ENCODE measurements at regions not wholly inside any gene's neighbourhood (a gene's known extent, or its start where the extent isn't known, plus 50 kb on each side); places are given as distances from the start of the nearest gene placed in this dataset.

DNA sequence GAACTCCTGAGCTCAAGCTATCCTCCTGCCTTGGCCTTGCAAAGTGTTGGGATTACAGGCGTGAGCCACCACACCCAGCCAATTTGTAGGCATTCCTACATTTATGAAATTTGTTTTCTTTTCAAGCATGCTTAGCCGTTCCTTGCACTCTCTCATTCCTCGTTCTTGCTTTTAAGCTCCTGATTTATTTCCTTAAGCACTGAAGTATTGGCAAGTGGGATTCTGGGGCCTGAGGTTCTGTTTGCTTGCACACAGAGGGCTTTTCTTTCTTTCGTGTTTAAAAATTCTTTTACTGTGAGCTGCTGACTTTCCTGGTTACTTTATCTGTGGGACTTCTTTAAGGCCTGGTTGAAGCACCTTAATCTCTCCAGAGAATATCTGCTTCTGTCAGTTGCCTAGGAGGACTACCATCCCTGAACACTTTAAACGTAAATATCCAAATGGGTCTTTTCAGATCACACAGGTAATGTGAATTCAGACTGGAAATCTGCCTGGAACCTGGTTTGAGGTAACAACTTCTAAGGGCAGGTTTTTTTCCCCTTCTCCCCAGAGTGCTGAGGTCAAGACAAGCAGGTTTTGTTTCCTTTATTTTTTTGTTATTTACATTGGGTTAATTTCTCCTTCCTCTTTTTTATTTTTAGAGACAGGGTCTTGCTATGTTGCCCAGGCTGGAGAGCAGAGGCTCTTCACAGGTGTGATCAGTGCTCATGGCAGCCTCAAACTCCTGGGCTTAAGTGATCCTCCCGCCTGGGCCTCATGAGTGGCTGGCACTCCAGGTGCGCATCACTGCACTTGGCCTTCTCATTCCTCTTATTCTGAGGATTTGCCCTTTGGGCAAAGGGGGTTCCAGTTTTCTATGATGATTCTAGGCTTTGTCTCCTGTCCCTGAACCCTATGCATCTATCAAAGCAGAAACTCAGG, 102.9 kb downstream of the PFKFB3 start:
- DNase-seq: no peak

DNA sequence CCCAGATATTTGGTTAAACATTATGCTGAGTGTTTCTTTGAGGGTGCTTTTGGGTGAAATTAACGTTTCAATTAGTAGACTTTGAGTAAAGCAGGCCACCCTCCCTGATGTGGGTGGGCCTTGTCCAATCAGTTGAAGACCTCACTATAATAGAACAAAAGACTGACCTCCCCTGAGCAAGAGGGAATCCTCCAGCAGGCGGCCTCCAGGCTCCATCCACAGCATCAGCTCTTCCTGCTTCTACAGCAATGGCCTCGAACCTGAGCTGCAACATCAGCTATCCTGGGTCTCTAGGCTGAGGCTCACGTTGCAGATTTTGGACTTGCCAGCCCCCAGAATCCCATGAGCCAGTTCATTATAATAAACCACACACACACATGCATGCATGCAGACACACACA, 104.2 kb downstream of the PFKFB3 start:
- no peak for DNase-seq

DNA sequence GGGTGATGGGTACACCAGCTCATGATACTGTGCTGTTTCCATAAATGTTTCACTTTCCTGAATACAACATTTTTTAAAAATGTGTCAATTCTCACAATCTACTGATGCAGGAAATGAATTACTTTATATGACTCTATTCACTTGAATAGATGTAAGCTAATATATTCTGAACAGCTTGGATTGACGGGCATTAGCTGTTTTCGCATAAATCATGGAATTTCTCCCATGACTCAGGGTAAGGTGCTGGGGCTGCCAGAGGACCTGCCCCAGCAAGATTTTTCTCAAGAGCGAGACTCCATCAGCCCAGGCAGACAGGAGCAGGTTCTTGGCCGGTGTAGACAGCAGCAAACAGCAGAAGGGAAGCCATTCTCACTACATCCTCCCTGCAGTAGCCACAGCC, 107.1 kb downstream of the PFKFB3 start:
- no peak for DNase-seq

DNA sequence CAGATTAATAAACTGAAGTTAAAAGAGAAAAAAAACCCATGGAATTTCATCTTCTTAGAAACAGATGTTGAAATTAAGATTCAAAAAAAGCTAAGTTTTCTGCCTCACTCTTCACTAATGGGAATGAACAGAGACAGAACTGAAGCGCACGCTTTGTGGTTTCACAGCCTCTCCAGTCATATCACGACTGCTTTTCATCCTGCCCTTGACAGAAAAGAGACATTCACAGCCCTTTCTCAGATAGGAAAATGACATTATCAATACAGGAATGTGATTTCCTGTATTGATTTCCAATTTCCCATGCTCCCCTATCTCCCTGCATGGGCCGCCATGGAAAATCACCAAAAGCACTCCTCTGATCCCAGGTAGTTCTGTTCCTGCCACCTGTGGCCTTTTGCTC, 108.2 kb downstream of the PFKFB3 start:
- DNase-seq: no peak

DNA sequence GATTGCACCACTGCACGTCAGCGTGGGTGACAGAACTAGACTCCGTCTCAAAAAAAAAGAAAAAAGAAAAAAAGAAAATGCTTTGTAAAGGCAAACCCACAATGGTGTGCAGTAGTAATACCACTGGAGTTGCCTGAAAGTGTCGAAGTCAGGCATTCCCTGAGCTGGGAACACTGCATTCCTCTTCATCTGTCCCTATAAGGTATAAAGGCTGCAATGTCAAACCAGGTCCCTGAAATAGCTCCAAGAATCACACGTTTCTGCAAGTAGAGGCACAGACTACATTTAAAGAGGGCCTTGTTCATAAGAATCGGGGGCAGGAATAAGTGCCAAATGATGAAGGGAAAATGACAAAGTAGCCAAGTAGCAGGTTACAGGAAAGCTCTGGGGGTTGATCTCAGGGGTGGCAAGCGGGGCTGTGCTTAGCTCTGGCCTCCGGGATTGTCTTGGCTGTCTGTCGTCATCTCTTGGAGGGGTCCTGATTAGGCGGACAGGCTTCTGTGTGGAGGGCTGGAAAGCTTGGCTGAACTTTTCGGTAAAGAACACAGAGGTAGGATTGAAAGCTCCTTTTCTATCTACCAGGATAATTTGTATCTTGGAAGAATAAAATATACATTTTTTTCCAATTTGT, 109.1 kb downstream of the PFKFB3 start:
- DNase-seq: no peak

DNA sequence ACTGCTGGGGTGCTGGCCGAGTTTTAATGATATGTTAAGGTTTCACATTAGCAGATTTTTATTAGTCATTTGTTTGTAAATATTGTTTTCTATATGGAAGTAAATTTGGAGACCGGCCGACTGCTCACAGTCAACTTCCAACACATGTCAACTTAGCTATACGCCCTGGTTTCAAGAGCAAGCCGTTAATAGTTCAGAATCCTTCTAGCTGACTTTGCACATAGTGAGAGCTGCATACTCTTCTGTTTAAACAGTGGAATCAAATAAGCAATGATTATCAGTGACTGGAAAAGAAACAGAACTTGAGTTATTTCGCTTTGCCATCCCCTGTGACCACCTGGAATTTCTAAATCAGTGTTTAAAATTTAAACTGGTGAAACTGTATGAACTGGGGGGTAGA, 109.9 kb downstream of the PFKFB3 start:
- no peak for DNase-seq

DNA sequence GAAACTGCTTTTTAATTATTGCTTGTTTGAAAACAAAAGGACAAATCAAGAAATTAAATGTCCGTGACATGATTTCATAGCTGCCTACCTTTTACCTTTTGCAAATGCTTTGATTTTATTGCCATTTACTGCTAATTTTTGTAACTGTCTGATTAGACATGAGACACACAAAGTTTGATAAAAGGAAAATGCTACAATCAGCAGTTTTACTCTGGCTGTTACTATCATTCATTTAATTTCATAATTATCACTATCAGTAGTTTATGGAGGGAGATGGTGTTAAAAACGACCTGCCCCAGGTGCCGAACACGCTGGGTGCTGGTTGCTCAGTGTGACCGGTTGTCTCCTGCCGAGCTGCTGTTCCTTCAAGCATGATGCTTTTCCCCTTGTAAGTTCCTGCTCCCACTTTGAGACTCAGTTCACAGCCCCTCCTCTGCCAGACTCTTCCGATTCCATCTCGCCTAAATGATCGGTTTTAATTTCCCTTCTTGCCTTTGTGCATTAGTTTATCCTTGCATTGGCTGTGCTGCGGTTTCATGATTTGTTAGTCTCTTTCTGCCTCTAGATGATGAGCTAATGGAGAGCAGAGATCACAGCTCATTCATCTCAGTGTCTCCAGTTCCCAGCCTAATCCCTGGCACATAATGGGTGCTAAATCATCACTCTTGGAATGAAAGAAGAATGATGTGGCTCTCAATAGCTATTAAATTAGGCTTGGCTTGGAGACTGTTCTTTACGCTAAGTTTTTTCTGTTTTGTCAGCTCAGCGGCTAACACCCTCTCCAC, 110.6 kb downstream of the PFKFB3 start:
- peak; percentile 36 for DNase-seq

DNA sequence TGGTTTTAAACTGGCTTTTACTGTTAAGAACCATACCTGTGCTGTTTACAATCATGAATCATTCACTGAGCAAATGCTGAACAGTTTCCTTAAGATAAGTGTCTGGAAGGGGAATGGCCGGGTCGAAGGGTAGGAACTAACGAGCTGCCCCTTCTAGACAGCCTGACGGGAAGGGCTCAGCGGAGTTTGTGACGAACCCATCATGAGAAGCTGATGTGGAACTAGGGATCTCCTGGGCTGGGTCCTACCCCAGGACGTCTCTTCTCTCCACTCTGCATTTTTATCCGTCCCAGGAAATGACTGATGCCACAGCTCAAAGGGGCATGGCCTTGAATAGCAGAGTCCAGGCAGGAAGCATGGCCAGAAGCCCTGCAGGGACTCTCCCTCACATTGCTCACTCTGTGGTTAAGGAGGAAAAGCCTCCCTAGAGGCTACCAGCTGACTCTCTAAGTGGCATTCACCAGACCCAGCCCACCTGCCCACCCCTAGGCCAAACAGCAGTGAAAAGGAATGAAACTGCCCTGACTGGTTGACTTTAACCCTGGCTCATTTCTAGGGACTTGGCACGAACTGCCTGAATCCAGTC, 112.0 kb downstream of the PFKFB3 start:
- no peak for DNase-seq

DNA sequence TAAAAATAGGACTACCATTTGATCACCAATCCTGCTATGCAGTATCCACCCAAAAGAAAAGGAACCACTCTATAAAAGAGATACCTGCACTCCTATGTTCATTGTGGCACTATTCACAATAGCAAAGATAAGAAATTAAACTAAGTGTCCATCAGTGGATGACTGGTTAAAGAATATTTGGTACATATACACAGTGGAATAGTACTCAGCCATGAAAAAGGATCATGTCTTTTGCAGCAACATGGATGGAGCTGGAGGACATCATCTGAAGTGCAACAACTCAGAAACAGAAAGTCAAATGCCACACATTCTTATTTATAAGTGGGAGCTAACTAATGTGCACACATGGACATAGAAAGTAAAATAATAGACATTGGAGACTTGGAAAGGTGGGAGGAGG, 116.4 kb downstream of the PFKFB3 start:
- DNase-seq: no peak

DNA sequence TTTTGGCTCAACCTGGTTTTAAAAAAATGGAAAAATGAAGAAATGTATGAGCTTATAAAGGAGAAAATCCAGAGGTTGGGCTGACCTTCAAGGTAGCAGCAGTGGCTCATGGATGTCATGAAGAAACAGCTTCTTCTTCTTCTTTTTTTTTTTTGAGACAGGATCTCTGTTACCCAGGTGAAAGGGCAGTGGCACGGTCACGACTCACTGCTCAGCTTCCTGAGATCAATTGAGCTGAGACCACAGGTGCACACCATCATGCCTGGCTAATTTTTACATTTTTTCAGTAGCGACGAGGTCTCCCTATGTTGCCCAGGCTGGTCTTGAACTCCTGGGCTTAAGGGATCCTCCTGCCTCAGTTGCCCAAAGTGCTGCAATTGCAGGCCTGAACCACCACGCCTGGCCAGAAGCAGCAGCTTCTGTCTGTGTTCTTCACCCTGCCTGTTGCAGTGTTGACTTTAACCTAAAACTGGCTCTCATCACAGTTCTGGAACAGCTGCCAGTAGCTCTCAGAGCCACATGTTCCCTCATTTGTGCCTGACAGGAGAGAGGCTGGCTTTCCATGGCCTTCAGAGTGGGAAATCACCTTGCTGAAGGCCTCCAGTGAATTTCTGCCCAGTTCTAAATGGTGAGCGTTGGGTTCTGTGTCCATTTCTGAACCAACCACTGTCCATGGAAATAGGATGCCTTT, 117.7 kb downstream of the PFKFB3 start:
- no peak for DNase-seq

DNA sequence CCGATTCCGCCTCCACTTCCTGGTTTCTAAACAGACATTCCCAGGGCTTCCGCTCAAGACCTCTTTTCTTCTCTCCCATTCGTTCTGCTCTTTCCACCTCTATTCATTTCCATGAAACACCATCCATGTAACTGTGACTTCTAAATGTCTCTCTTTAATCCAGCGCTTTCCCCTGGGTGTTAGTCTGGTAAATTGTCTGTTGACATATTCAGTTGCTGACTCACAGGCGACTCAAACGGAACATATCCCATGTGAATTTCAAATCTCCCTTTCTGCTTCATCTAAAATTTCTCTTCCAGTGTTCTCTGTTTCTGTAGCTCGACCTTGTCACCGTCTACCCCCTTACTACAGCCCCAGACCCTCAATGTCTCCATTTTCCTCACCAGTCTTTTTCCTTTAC, 119.1 kb downstream of the PFKFB3 start:
- no peak for DNase-seq

DNA sequence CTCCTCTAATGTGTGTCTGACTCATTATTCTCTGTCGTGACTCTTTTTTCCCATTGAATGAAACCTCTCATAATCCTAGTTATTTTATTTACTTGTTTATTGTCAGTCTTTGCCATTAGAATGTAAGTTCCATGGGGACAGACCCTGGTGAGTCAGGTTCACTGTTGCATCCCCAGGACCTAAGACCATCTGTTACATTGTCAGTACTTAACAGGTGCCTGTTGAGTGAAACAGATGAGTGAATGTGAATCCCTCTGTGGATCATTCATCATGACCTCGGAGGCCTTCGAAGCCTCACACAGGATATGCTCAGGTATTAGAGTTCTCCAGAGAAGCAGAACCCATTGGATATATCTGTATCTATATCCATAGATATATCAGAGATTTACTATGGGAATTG, 120.1 kb downstream of the PFKFB3 start:
- no peak for DNase-seq

DNA sequence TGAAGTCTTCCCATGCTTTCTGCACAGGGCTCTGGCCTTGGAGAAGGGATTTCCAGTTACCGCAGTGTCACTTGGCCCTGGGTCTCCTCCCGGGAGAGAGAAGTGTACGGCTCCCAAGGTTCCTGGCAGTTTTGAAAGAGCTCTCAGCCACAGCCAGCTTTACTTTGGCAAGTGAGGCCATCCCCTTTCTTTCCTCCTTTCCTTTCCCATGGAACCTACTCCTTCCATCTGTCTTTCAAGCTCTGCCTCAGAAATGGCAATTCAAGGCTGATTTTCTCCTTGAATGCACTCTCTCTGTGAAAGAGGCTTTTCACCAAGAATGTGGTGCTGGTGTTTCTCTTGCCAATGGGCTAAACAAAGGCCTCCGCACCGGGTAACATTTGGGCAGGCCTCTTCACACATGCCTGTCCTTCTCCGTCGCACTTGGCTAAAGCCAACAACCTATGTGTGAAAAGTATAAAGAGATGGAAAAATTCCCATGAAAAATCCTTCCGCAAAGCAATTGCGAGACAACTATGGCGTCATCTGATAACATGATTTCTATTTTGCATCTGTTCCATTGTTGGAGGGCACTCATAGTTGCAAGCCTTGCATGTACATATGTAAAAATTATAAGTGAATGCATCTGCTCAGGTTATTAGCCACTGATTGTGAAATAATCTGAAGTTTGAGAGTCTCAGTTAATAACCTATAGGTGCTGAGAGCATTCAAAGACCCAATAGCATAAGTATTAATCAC, 125.4 kb downstream of the PFKFB3 start:
- no peak for DNase-seq

DNA sequence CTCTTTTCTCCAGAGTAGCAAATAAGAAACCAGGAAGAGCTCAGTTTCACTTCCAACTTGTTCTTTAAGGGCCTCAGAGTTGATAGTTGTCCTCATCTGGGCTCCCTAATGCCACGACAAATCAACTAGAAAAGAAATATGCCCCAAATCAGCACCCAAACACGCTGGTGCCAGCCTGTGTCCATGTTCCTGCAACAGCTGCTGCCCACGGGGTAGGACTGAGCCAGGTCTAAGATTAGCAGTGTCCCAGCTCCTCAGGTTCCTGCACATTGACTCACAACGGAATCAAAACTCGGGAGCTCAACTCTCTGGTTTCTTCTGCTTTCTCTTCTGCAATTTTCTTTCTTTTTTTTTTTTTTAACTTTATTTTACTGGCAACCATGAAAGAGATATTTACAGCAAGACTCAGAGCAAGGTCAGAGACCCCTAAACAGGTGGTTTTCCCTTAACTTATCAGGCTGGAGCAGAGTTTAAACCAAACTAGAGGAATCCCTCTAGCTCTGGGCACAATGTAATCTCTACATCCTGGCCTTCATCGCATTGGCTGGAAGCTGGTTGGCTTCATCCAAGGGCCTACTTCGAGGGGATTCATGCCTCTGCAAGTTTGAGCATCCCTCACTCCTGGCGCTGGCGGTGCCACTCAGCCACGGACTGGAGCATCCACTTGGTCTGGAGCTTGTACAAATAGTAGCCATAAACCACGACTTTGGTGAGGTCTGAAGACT, 126.1 kb downstream of the PFKFB3 start:
- no peak for DNase-seq

DNA sequence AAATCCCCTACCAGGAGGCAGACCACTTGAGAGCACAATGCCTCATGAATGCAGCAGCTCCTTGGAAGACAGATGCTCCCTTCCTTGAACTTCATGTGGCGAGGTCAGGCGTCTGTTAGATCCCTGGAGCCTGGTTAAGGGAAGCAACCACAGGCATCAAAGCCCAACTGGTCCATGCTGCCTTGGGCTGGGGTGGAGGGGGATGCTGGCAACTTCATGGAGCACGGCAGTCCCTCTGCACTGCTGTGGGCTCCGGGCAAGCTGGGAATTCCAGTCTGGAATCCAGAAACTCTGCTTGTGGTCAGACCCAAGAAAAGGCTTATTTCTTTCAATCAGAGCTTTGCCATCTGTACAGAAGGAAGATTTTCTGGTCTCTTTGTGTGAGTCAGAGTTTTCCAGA, 130.4 kb downstream of the PFKFB3 start:
- no peak for DNase-seq

DNA sequence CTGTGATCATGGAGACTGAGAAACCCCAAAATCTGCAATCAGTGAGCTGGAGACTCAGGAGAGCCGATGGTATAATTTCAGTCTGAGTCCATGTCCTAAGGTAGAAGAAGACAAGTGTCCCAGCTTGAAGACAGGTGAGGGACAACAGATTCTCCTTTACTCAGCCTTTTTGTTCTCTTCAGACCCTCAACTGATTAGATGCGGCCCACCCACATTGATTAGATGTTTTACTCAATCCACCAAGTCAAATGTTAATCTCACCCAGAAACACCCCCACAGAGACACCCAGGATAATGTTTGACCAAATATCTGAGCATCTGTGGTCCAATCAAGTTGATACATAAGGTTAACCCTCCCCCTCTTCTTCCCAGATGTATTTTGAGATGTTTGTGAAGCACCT, 131.2 kb downstream of the PFKFB3 start:
- no peak for DNase-seq

DNA sequence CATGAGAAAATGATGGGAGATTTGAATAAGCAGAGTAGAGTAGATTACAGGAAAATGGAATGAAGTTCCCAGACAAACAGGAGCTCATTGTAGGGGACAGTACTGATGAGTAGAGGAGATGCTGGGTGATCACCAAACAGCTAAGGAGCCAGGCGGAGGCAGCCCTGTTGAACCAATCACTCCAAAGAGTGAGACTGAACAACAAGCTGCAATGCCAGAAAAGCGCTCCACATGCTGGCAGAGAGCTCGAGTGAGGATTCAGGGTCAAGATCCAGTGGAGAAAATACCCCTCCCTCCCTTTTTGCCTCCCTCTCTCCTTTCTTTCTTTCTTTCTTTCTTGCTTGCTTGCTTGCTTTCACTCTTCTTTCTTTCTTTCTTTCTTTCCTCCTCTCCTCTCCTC, 133.3 kb downstream of the PFKFB3 start:
- DNase-seq: no peak

DNA sequence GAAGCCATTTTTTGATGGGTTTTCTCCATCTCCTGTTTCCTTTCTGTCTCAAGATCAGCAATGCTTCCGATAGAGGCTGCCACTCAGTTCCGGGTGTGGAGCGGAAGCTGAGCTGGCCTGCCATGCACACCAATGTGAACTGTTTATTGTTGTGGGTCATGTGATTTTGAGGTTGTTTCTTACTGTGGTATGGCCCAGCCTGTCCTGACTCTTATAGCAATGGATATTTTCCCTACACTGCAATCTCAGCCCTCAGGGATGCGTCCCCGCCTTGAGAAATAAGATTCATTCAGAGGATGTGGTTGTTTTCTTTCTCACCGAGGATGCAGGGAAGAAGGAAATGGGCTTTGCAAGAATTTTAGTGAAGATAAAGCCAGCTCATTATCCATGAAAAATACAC, 134.7 kb downstream of the PFKFB3 start:
- DNase-seq: no peak

DNA sequence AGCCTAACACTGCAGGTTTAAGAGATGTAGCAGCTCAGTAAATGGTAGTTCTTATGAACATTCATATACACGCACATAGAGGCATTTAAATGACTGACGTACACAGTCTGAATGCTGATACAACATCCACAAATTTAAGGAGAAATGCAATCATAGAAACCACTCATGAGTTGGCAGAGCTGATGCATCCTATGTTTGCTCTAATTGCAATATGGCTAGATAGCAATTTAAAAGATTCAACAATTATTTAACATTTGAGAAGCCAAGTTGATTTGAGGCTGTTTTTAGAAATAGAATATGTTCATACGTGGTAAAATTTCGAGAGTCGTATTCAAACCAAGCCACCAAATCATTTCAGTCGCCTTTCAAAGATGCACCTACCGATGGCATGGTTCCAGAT, 135.6 kb downstream of the PFKFB3 start:
- DNase-seq: no peak

DNA sequence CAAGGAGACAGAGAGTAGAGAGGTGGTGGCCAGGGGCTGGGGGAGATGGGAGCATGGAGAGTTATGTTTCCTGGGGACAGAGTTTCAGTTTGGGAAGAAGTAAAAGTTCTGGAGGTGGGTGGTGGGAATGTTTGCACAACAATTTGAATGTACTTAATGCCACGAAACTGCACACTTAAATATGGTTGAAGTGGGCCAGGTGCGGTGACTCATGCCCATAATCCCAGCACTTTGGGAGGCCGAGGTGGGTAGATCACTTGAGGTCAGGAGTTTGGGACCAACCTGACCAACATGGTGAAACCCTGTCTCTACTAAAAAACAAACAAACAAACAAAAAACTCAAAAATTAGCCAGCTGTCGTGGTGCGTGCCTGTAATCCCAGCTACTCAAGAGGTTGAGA, 137.2 kb downstream of the PFKFB3 start:
- no peak for DNase-seq

Measured in skin of body (tissue), 1 donor.